ENCODE measurements at regions not wholly inside any gene's neighbourhood (a gene's known extent, or its start where the extent isn't known, plus 50 kb on each side); places are given as distances from the start of the nearest gene placed in this dataset.

DNA sequence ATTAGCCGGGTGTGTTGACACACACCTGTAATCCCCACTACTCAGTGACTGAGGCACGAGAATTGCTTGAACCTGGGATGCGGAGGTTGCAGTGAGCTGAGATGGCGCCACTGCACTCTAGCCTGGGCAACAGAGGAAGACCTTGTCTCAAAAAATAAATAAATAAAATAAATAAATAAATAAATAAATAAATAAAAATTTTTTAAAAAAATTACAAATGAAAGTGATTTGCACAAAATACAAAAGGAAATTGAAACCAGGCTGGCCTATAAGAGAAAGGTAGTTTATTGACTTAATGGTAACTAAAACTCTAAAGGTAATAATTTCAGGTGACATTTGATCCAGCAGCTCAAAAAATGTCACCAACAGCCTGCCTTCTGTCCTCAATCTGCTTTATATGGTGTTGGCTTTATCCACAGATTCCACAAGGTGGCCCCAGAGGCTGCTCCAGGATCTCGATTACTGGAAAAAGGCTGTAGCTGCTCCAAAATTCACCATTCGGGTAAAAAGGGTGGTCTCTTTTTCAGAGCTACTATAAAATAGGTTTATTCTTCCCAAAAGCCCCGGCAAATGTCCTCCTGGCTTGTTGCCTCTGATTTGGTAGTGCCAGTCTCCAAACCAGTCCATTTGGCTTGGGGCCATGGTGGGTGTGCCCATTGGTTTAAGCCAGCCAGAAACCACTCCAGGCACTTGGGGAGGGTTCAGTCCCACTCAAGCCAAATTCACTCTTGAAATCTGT, 61.4 kb upstream of the TRIM2 start:
- 46 to 50% methylated on average over 7 of the region's 7 CpGs for WGBS, 2 donors
- peaks cover 0 to 23% (median 0%) of the 10 kb centered on the region in 4 donors for H3K4me1 ChIP-seq
- no peaks in the 10 kb centered on the region for H3K27me3 ChIP-seq
- TF ChIP-seq, protein P1, sequence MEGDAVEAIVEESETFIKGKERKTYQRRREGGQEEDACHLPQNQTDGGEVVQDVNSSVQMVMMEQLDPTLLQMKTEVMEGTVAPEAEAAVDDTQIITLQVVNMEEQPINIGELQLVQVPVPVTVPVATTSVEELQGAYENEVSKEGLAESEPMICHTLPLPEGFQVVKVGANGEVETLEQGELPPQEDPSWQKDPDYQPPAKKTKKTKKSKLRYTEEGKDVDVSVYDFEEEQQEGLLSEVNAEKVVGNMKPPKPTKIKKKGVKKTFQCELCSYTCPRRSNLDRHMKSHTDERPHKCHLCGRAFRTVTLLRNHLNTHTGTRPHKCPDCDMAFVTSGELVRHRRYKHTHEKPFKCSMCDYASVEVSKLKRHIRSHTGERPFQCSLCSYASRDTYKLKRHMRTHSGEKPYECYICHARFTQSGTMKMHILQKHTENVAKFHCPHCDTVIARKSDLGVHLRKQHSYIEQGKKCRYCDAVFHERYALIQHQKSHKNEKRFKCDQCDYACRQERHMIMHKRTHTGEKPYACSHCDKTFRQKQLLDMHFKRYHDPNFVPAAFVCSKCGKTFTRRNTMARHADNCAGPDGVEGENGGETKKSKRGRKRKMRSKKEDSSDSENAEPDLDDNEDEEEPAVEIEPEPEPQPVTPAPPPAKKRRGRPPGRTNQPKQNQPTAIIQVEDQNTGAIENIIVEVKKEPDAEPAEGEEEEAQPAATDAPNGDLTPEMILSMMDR (IDR thresholded peaks at IDR 0.05): peak; percentile 77 to 92 (median 81)
- TF ChIP-seq EP300 (IDR thresholded peaks at IDR 0.05) (peak in 1 of 2 donors; percentile 25), POLR2A (IDR thresholded peaks at IDR 0.05) (no peak)
- H3K4me3 ChIP-seq: no peak overlapping the region
- H3K9me3 ChIP-seq: no peaks in the 10 kb centered on the region
- H3K36me3 ChIP-seq: no peaks in the 10 kb centered on the region
- no peak overlapping the region for H3K27ac ChIP-seq
- peak; percentile 35 to 63 for DNase-seq (ENCODE audit: low spot score in 2 of 2)

DNA sequence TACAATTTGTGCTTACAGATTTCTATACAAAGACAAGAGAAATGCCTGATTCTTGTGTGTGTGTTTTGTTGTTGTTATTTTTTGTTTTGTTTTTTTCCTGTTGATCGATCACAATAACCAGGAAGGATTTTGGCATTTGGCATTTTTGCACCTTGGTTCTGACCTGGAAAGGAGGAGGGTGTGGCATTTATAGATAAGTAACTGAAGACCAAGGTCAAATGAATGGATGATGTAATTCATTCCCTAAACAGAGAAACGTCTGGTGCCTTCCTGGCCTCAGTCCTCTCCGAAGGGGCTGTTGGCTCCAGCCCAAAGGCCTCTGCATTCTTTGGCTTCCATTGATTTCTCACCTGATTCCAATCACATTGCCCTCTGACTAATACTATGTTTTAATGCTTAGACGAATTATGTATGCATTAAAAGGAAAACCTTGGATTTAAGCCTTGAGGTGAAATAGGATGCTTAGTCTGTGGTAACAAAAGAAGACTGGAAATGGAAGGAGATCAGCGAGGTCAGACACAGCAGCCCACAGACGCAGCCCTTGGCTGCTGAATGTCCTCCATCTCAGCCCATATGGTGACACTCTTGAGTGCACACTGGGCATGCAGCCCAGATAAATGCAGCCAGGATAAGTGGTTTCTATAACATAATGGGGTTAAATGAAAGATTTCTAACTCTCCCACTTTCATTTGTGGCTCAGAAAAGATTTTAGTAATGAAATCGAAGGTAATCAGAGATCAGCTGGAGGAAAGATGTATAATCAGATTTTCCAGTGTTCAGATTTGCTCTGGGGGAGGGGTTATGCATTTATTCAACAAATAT, 60.5 kb upstream of the TRIM2 start:
- WGBS, 2 donors: 25 to 30% methylated on average over 7 of the region's 7 CpGs
- Histone ChIP-seq H3K9me3 (no peaks in the 10 kb centered on the region), H3K36me3 (no peaks in the 10 kb centered on the region), H3K27ac (no peak overlapping the region), H3K4me3 (no peak overlapping the region), H3K27me3 (no peaks in the 10 kb centered on the region), H3K4me1 (peaks cover 0 to 14% (median 0%) of the 10 kb centered on the region in 4 donors)
- no peak for TF ChIP-seq EP300 (IDR thresholded peaks at IDR 0.05)
- no peak for TF ChIP-seq POLR2A (IDR thresholded peaks at IDR 0.05)
- TF ChIP-seq, protein P1 (IDR thresholded peaks at IDR 0.05): no peak
- no peak for DNase-seq (ENCODE audit: low spot score in 2 of 2)

DNA sequence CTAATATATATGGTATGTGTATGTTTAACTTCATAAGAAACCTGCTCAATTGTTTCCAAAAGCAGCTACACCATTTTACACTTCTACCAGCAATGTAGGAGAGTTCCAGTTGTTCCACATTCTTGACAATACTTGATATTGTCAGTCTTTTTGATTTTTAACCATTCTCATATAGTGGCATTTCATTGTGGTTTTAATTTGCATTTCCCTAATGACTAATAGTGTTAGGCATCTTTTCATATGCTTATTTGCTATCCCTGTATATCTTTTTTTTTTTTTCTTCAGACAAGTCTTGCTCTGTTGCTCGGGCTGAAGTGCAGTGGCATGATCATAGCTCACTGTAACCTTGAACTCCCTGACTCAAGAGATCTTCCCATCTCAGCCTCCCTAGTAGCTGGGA, 58.2 kb upstream of the TRIM2 start:
- TF ChIP-seq, protein P1 (IDR thresholded peaks at IDR 0.05): no peak
- TF ChIP-seq EP300 (IDR thresholded peaks at IDR 0.05) (no peak), POLR2A (IDR thresholded peaks at IDR 0.05) (no peak)
- H3K4me1 ChIP-seq: peaks cover 0 to 14% (median 0%) of the 10 kb centered on the region in 4 donors
- H3K9me3 ChIP-seq: no peaks in the 10 kb centered on the region
- H3K27ac ChIP-seq: no peak overlapping the region
- H3K27me3 ChIP-seq: no peaks in the 10 kb centered on the region
- H3K4me3 ChIP-seq: no peak overlapping the region
- no peaks in the 10 kb centered on the region for H3K36me3 ChIP-seq
- DNase-seq (ENCODE audit: low spot score in 2 of 2): no peak
- 52 to 53% methylated on average over 1 of the region's 1 CpG for WGBS, 2 donors

DNA sequence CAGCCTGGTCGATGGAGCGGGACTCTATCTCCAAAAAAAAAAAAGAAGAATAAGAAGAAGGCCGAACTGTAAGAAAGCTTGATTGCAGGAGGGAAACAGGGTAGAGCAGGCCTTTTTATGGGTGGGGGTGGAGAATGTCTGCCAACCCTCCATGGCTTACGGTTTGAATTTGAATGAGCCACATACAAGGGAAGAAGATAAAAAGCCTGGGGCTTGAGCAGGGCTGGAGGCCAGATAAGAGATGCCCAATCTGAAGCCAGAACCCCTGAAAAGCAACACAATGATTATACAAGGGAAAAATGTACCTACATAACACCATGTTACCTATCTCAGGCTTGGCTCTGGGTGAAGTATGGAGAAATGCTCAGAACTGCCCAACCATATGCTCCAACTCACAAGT, 57.3 kb upstream of the TRIM2 start:
- TF ChIP-seq POLR2A (IDR thresholded peaks at IDR 0.05) (no peak), EP300 (IDR thresholded peaks at IDR 0.05) (no peak)
- H3K4me1 ChIP-seq: peaks cover 0 to 17% (median 0%) of the 10 kb centered on the region in 4 donors
- H3K4me3 ChIP-seq: no peak overlapping the region
- no peak overlapping the region for H3K27ac ChIP-seq
- no peaks in the 10 kb centered on the region for H3K27me3 ChIP-seq
- H3K36me3 ChIP-seq: no peaks in the 10 kb centered on the region
- DNase-seq (ENCODE audit: low spot score in 2 of 2): no peak
- WGBS, 2 donors: 90% methylated on average over 4 of the region's 4 CpGs
- H3K9me3 ChIP-seq: no peaks in the 10 kb centered on the region

DNA sequence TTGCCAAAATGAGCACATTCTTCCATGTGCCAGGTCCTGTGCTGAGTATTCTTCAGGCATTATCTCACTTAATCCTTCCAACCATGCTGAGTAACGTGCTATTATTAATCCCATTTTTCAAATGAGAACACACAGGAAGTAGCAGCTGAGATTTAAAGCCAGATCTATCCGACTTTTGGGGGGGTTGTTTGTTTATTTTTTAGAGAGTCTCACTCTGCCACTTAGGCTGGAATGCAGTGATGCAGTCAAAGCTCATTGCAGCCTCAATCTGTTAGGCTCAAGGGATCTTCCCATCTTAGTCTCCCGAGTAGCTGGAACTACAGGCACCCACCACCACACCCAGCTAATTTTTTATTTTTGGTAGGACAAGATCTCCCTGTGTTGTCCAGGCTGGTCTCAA, 55.5 kb upstream of the TRIM2 start:
- 43 to 56% methylated on average over 3 of the region's 3 CpGs for WGBS, 2 donors
- DNase-seq (ENCODE audit: low spot score in 2 of 2): no peak
- TF ChIP-seq, protein P1 (IDR thresholded peaks at IDR 0.05): no peak
- TF ChIP-seq POLR2A (IDR thresholded peaks at IDR 0.05) (no peak), EP300 (IDR thresholded peaks at IDR 0.05) (no peak)

More for the DNA sequence above, 55.5 kb upstream of the TRIM2 start:
- H3K4me1 ChIP-seq: peaks cover 0 to 18% (median 4%) of the 10 kb centered on the region in 4 donors
- no peaks in the 10 kb centered on the region for H3K36me3 ChIP-seq
- H3K27me3 ChIP-seq: no peaks in the 10 kb centered on the region
- no peak overlapping the region for H3K27ac ChIP-seq
- no peaks in the 10 kb centered on the region for H3K9me3 ChIP-seq
- H3K4me3 ChIP-seq: no peak overlapping the region

Measured in tibial nerve (tissue), 4 donors.